Lower leg skin (tissue), 4 donors: ENCODE measurements at regions not wholly inside any gene's neighbourhood (a gene's known extent, or its start where the extent isn't known, plus 50 kb on each side); places are given as distances from the start of the nearest gene placed in this dataset.
"Not testable (repeated sequence)": the region's sequence is repeated elsewhere in the genome, so short reads cannot be mapped to it uniquely, and the experiment has no call there.

Experiments used
- DNase-seq, 2 donors: peaks; one replicate each; pipeline ENCODE4 v3.0.0-alpha.2; 2019; ENCODE audit warnings: low spot score in 2 of 2
- H3K4me3 ChIP-seq: fragments of 200-600 bp; sonication (generic); 2 replicates; pipeline ENCODE4 v1.5.1; 2017; ENCODE audit warnings: mild to moderate bottlenecking, low read depth; ENCODE audit not compliant: poor library complexity, severe bottlenecking
- POLR2A ChIP-seq, 2 donors: fragments of 450-650 bp; IDR thresholded peaks; one replicate each; pipeline ENCODE4 v1.6.1; 2016 to 2017; ENCODE audit warnings: antibody characterized with exemption in 2 of 2, mild to moderate bottlenecking in 1 of 2, moderate library complexity in 1 of 2
- WGBS, 2 donors: methylation state at CpG; one replicate each; pipeline ENCODE4 v1.1.5; 2018; 5-methylcytosine and 5-hydroxymethylcytosine counted together
- intact Hi-C: fragments of 100-400 bp; cut with DNase I; formaldehyde crosslinking; loops from one replicate; pipeline ENCODE4 v1.15.0; 2023; ENCODE audit warnings: low total_unique reads
- TF ChIP-seq, protein P1 (sequence below), 3 donors: fragments of 450-650 bp; IDR thresholded peaks; one replicate each; pipeline ENCODE4 v1.5.1; 2016; ENCODE audit warnings: antibody characterized with exemption in 3 of 3, mild to moderate bottlenecking in 3 of 3, moderate library complexity in 2 of 3

DNA sequence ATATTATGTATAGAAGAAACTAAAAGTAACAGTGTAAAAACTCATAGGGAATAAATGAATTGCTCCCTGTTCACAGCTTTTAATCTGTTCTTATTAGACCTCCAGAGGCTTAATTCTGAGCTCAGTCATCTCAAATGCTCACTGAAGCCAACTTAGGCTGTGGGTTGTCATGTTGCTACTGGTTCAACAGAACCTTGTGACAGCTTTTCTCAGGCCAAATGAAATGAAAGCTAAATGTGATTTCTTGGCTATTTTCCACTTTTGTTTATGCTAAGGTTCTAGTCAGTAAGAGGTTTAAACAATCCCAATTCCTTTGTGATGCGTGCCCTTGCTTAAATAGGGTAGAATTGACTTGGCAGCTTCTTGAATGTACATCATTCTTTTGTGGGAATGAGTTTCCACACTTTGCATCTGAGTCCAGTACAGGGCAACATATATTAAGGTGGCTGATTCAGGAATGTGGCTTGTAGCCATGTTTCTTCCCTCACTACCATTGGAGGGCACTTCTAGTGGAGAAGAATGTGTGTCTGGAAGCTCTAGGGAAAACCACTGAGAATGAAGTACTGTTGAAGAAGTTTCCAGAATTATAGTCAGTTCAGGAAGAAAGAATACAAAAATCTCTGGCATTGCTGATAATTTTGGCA, 156.4 kb downstream of the NEDD1 start:
- TF ChIP-seq POLR2A (IDR thresholded peaks at IDR 0.05): no peak
- TF ChIP-seq, protein P1, sequence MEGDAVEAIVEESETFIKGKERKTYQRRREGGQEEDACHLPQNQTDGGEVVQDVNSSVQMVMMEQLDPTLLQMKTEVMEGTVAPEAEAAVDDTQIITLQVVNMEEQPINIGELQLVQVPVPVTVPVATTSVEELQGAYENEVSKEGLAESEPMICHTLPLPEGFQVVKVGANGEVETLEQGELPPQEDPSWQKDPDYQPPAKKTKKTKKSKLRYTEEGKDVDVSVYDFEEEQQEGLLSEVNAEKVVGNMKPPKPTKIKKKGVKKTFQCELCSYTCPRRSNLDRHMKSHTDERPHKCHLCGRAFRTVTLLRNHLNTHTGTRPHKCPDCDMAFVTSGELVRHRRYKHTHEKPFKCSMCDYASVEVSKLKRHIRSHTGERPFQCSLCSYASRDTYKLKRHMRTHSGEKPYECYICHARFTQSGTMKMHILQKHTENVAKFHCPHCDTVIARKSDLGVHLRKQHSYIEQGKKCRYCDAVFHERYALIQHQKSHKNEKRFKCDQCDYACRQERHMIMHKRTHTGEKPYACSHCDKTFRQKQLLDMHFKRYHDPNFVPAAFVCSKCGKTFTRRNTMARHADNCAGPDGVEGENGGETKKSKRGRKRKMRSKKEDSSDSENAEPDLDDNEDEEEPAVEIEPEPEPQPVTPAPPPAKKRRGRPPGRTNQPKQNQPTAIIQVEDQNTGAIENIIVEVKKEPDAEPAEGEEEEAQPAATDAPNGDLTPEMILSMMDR (IDR thresholded peaks at IDR 0.05): no peak
- no peak overlapping the region for H3K4me3 ChIP-seq
- 67 to 77% methylated on average over 1 of the region's 1 CpG for WGBS, 2 donors
- DNase-seq: no peak
- intact Hi-C loops: no loop called here

DNA sequence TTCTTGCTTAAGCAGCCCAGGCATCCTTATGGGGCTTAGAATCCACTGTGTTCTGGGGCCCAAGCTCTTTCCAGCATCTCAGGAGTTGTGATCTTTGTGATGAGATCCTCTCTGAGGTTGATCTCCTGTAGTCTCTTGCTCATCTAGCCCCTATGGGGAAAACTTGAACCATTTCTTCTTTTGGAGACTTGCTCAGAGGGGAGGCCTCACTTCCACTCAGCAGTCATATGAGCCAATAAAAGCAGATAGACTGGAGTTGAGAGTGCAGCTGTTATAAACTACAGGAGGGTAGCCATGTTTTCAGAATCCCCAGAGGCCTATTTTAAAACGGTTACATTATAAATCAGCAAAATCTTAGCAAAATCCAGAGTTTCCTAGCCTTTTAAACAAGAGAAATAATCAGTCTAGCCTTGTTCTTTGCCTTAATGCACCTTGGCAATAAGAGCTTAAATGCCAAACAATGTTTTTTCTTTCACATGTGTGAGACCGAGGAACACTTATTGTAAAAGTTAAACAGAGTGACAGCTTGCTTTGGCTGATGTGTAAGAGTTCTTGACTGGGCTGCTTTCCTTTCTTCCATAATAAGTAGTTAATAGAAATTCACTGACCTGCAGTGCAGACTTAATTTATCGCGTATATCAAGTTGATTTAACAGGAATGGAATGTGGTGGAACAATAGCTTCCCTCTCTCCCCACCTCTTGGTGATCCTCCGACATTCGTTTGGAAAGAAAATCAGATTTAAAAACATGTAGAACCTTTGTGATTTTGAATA, 168.3 kb downstream of the NEDD1 start:
- no peak for DNase-seq
- 27 to 37% methylated on average over 6 of the region's 6 CpGs for WGBS, 2 donors
- intact Hi-C loops: no loop called here
- TF ChIP-seq POLR2A (IDR thresholded peaks at IDR 0.05): no peak
- TF ChIP-seq, protein P1 (IDR thresholded peaks at IDR 0.05): no peak
- H3K4me3 ChIP-seq: no peak overlapping the region

DNA sequence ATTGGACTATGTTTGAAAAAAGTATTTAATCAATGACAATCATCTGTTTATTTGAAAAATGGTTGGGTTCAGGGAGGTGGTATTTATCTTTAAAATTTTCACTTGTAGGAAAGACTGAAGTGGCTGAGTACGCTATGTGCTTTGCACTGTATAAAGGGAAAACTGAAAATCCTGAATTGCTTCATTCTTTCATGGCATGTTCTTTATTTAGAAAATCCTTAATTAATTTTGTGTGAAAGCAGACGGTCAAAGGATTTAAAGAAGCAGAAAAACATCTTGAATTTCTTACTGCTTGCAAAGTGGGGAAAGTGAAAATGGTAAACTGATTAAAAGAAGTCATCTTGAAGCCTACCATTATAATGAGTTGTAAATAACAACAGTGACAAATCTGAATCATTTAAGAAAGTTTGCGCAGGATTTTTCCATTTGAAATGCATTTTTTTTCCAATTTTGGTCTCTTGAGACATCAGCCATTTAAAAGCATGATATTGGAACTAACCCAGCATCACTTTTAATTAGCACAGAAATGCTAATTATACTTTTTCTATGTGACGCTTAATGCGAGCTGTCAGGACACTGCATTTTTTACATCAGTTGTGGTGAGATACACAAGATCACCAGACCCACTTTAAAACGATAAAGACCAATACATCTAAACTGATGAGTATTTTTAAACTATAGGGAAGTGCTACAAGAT, 169.0 kb downstream of the NEDD1 start:
- TF ChIP-seq POLR2A (IDR thresholded peaks at IDR 0.05): no peak
- TF ChIP-seq, protein P1 (IDR thresholded peaks at IDR 0.05): no peak
- 56 to 61% methylated on average over 6 of the region's 6 CpGs for WGBS, 2 donors
- H3K4me3 ChIP-seq: no peak overlapping the region
- intact Hi-C loops: no loop called here
- no peak for DNase-seq

DNA sequence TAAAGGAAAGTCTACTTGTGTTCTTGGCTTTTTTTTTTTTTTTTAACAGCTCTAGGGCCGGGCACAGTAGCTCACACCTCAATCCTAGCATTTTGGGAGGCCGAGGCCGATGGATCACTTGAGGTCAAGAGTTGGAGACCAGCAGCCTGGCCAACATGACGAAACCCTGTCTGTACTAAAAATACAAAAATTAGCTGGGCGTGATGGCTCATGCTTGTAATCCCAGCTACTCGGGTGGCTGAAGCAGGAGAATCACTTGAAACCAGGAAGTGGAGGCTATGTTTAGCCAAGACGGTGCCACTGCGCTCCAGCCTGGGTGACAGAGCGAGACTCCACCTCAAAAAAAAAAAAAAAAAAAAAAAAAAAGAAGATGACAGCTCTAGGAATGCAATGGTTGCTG, 169.9 kb downstream of the NEDD1 start:
- WGBS, 2 donors: 73 to 79% methylated on average over 9 of the region's 9 CpGs
- DNase-seq, intact Hi-C loops, H3K4me3 ChIP-seq: not testable (repeated sequence)

DNA sequence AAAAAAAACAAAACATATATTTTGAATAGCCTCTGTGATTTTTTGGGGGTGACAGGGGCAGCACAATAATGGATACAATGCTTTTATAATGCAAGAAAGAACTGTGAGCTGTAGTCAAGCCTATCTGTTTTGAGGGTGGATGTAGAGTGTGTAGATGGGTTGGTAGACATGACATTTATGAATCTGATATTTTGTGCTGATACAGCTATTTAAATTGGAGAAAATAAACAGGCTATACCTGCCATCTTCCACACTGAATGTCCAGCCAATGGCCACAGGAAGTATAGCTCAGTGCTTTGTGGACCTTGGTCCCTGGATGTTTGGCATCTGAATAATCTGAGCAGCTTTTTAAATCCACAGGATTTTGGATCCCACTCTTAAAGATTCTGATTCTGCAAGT, 175.0 kb downstream of the NEDD1 start:
- no peak for DNase-seq
- TF ChIP-seq, protein P1 (IDR thresholded peaks at IDR 0.05): no peak
- no peak for TF ChIP-seq POLR2A (IDR thresholded peaks at IDR 0.05)
- intact Hi-C loops: no loop called here
- no peak overlapping the region for H3K4me3 ChIP-seq

DNA sequence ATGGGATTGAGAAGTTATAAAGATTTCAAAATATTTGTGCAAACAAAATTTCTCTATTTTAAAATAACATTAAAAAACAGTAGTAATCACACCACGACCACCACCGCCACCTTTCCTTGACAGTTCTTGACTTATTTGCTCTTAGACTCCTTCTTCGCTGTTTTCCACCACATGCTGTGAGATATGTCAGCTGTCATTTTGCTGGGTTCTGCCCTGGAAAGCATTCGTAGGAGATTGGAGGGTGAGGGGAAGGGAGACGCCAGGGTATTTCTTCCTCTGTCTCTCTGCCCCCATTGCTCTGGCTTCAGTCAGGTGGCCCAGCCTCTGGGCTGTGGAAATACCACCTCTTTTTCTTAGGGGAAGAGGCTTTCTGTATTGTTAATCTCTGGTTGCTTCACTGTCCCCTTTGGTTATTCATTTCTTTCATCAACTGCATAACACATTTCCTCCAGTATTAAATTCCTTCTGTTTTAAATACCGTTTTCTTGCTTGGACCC, 186.2 kb downstream of the NEDD1 start:
- H3K4me3 ChIP-seq: no peak overlapping the region
- intact Hi-C loops: no loop called here
- TF ChIP-seq POLR2A (IDR thresholded peaks at IDR 0.05): no peak
- TF ChIP-seq, protein P1 (IDR thresholded peaks at IDR 0.05): no peak
- 64 to 75% methylated on average over 6 of the region's 6 CpGs for WGBS, 2 donors
- no peak for DNase-seq
